ENCODE measurements at regions not wholly inside any gene's neighbourhood (a gene's known extent, or its start where the extent isn't known, plus 50 kb on each side); places are given as distances from the start of the nearest gene placed in this dataset.

GRCh38 chr7:91550931-91551330 is 286.7 kb downstream of the FZD1 start:
- intact Hi-C loops (cut with DNase I) = no loop called here
- Histone ChIP-seq H3K27me3 (no peaks in the 10 kb centered on the region), H3K36me3 (no peaks in the 10 kb centered on the region), H3K27ac (no peak overlapping the region), H3K9me3 (no peaks in the 10 kb centered on the region), H3K4me3 (no peak overlapping the region), H3K4me1 (peaks cover 0 to 4% (median 0%) of the 10 kb centered on the region in 4 donors)
- no peak for DNase-seq
- TF ChIP-seq EP300 (IDR thresholded peaks at IDR 0.05) (no peak), POLR2AphosphoS5 (IDR thresholded peaks at IDR 0.05) (no peak), POLR2A (IDR thresholded peaks at IDR 0.05) (no peak)
- TF ChIP-seq, protein P1, sequence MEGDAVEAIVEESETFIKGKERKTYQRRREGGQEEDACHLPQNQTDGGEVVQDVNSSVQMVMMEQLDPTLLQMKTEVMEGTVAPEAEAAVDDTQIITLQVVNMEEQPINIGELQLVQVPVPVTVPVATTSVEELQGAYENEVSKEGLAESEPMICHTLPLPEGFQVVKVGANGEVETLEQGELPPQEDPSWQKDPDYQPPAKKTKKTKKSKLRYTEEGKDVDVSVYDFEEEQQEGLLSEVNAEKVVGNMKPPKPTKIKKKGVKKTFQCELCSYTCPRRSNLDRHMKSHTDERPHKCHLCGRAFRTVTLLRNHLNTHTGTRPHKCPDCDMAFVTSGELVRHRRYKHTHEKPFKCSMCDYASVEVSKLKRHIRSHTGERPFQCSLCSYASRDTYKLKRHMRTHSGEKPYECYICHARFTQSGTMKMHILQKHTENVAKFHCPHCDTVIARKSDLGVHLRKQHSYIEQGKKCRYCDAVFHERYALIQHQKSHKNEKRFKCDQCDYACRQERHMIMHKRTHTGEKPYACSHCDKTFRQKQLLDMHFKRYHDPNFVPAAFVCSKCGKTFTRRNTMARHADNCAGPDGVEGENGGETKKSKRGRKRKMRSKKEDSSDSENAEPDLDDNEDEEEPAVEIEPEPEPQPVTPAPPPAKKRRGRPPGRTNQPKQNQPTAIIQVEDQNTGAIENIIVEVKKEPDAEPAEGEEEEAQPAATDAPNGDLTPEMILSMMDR (IDR thresholded peaks at IDR 0.05) = no peak
- 70 to 71% methylated on average over 1 of the region's 1 CpG for WGBS, 2 donors

DNA sequence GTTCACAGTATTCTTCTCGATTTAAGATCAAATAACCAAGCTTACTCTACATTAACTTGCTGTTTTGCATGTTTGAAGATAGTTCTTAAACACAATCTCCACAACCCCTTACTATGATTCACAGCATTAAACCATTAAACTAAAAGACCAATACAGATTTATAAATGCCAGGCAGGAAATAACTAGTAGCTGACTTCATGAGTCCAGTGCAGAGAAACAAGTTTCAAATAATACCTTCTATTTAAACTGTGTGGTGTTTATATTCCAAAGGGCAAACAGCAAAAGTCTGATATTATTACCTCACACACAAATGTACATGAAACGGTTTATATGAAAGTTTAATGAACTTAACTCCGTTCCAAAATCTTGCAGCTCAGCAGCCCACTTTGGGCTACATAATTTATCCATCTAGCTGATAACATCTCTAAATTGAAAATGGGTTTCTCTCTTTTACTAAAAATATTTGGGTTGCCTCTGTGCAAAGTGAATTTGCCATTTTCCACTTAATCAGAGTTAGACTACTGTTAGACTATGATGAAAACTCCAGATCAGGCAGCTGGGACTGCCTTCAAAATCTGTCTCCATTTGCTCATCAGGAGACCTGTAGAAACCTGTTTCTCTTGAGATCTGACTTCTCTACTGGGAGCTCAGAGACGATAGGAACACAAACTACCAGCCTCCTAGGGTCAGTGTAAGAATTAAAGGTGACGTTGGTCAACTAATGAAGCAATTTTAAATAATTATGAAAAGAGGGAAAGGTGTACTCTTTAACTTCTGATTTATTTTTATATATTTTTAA is 287.3 kb downstream of the FZD1 start:
- no peaks in the 10 kb centered on the region for H3K9me3 ChIP-seq
- WGBS, 2 donors = 59 to 75% methylated on average over 5 of the region's 5 CpGs
- no peak for TF ChIP-seq POLR2A (IDR thresholded peaks at IDR 0.05)
- TF ChIP-seq, protein P1 (IDR thresholded peaks at IDR 0.05) = no peak
- TF ChIP-seq POLR2AphosphoS5 (IDR thresholded peaks at IDR 0.05) = no peak
- no peak for TF ChIP-seq EP300 (IDR thresholded peaks at IDR 0.05)
- H3K27ac ChIP-seq = no peak overlapping the region
- H3K4me1 ChIP-seq = peaks cover 0 to 4% (median 0%) of the 10 kb centered on the region in 4 donors
- no peaks in the 10 kb centered on the region for H3K36me3 ChIP-seq
- H3K4me3 ChIP-seq = no peak overlapping the region
- intact Hi-C loops (cut with DNase I) = no loop called here
- DNase-seq = no peak
- no peaks in the 10 kb centered on the region for H3K27me3 ChIP-seq

GRCh38 chr7:91553410-91553895 is 289.2 kb downstream of the FZD1 start:
- Histone ChIP-seq H3K9me3 (no peaks in the 10 kb centered on the region), H3K36me3 (no peaks in the 10 kb centered on the region), H3K27ac (no peak overlapping the region), H3K27me3 (no peaks in the 10 kb centered on the region), H3K4me3 (no peak overlapping the region), H3K4me1 (peaks cover 0 to 4% (median 0%) of the 10 kb centered on the region in 4 donors)
- 90 to 94% methylated on average over 3 of the region's 3 CpGs for WGBS, 2 donors
- no peak for TF ChIP-seq POLR2A (IDR thresholded peaks at IDR 0.05)
- TF ChIP-seq, protein P1 (IDR thresholded peaks at IDR 0.05) = no peak
- TF ChIP-seq POLR2AphosphoS5 (IDR thresholded peaks at IDR 0.05) = no peak
- TF ChIP-seq EP300 (IDR thresholded peaks at IDR 0.05) = no peak
- intact Hi-C loops (cut with DNase I) = no loop called here
- DNase-seq = no peak

DNA sequence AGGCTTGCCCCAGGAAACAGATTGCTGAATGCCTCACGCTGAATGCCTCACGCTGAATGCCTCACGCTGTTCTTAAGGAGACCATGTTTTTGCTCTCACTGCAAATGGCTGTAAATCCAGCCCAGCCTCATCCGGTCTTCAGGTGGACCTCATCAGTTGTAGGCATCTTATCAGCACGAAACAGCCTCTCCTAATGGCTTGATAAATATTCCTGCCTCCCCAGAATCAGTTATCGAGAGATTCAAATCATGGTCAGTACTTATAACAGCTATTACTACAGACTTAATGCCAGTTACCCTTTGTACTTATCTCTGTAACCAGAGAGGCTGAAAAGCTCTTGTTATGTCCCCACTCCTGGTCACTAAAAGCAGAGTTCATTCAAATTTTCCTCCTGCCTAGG is 290.6 kb downstream of the FZD1 start:
- H3K4me3 ChIP-seq = no peak overlapping the region
- H3K27me3 ChIP-seq = no peaks in the 10 kb centered on the region
- H3K4me1 ChIP-seq = peaks cover 0 to 4% (median 0%) of the 10 kb centered on the region in 4 donors
- H3K27ac ChIP-seq = no peak overlapping the region
- intact Hi-C loops (cut with DNase I) = no loop called here
- no peaks in the 10 kb centered on the region for H3K9me3 ChIP-seq
- no peak for DNase-seq
- 62 to 83% methylated on average over 6 of the region's 6 CpGs for WGBS, 2 donors
- H3K36me3 ChIP-seq = no peaks in the 10 kb centered on the region
- TF ChIP-seq POLR2AphosphoS5 (IDR thresholded peaks at IDR 0.05) = no peak
- TF ChIP-seq, protein P1 (IDR thresholded peaks at IDR 0.05) = no peak
- TF ChIP-seq POLR2A (IDR thresholded peaks at IDR 0.05) = no peak
- no peak for TF ChIP-seq EP300 (IDR thresholded peaks at IDR 0.05)
